ENCODE measurements at regions not wholly inside any gene's neighbourhood (a gene's known extent, or its start where the extent isn't known, plus 50 kb on each side); places are given as distances from the start of the nearest gene placed in this dataset.

DNA sequence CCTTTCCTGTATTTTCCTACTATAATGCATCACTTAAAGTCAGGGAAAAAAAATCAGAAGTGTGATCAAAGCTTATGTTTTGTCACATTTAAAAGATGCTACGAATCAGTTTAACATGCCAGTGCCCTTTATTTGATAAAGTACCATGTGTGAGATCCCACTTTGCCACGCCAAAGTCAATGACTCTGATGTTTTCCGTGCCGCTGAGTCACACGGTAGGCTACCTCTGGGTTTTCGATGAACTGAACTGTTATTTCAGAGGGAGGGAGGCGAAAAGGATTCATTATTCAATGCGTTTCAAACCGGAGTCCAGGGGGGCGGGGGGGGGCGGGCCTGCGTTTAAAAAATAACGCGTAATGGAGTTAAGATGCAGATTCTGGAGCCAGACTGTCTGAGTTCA lies 203.0 kb downstream of the ABHD5 start:
- Histone ChIP-seq H3K36me3 (no peaks in the 10 kb centered on the region), H3K27me3 (peaks cover 0 to 65% (median 44%) of the 10 kb centered on the region in 7 donors), H3K9me3 (no peaks in the 10 kb centered on the region), H3K4me3 (peak overlapping the region; percentile 18 to 58 (median 54)), H3K4me1 (peaks cover 0 to 14% (median 11%) of the 10 kb centered on the region in 9 donors), H3K27ac (no peak overlapping the region)
- ATAC-seq (peak in 2 of 8 donors; percentile 8 to 12), DNase-seq (no peak)
- TF ChIP-seq, protein P1, sequence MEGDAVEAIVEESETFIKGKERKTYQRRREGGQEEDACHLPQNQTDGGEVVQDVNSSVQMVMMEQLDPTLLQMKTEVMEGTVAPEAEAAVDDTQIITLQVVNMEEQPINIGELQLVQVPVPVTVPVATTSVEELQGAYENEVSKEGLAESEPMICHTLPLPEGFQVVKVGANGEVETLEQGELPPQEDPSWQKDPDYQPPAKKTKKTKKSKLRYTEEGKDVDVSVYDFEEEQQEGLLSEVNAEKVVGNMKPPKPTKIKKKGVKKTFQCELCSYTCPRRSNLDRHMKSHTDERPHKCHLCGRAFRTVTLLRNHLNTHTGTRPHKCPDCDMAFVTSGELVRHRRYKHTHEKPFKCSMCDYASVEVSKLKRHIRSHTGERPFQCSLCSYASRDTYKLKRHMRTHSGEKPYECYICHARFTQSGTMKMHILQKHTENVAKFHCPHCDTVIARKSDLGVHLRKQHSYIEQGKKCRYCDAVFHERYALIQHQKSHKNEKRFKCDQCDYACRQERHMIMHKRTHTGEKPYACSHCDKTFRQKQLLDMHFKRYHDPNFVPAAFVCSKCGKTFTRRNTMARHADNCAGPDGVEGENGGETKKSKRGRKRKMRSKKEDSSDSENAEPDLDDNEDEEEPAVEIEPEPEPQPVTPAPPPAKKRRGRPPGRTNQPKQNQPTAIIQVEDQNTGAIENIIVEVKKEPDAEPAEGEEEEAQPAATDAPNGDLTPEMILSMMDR (IDR thresholded peaks at IDR 0.05) = no peak
- intact Hi-C loops (cut with DNase I) = no loop called here
- 17 to 19% methylated on average over 14 of the region's 14 CpGs for WGBS, 2 donors

DNA sequence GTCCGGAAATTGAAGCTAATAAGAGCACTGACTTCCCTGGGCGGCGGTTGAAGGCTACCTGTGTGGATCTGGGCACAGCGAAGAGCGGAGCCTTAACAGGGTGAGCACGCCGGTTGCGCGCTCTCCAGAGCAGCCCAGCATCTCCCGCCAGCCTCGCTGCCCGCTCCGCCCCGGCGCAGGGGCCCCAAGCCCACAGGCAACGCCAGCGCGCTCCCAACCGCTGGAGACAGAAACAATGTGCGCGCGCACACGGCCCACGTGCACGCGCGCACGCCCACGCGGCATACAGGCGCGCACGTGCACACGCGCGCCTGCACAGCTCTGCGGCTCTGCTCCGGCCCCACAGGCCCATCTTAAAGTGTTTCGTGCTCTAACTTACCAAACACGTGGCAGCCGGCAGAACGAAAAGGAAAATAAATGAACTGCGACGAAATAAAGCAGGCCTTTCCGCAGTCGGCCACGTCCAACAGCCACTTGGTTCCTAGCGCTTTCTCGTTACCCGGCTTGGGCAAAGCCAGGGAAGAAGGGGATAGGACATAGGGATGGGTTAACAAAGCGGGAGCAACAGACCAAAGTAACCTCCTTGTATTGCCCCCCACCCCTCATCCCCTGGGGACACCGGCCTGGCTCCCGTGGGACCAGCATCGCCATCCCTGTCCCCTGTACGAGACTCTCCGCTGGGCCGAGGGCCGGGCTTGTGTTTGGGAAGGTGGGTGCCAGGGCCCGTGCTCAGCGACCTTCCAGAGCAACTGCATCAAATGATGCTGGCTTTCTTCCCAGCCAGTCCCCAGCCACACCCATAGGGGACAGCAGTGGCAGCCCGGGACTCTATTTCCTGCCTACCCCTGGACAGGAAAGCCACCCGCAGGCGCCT lies 203.7 kb downstream of the ABHD5 start:
- Histone ChIP-seq H3K27ac (no peak overlapping the region), H3K9me3 (no peaks in the 10 kb centered on the region), H3K4me3 (peak overlapping the region; percentile 18 to 58 (median 54)), H3K4me1 (peaks cover 0 to 14% (median 11%) of the 10 kb centered on the region in 9 donors), H3K27me3 (peaks cover 0 to 66% (median 43%) of the 10 kb centered on the region in 7 donors), H3K36me3 (no peaks in the 10 kb centered on the region)
- ATAC-seq (peak; percentile 89 to 94 (median 91)), DNase-seq (peak; percentile 15 to 44)
- 4 to 6% methylated on average over 63 of the region's 63 CpGs for WGBS, 2 donors
- TF ChIP-seq, protein P1 (IDR thresholded peaks at IDR 0.05) = no peak
- intact Hi-C loops (cut with DNase I) = no loop called here

DNA sequence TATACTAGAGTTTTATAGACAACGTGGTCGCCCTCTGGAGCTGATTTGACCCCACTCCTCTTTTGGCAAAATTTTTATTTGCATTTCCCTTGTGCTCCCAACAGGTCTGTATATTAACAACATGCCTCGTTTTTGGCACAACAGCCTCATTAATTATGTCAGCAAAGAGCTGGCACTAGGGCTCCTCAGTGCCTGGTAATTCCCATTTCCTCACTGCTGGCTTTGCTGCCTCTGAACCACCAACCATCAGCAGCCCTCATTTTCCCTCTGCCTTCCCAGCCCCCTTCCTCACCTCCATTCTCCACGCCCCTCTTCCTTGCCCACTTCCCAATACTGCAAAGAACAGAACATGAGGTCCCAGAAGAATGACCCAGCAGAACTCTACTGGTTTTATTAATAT lies 204.8 kb downstream of the ABHD5 start:
- WGBS, 2 donors = 73% methylated on average over 4 of the region's 4 CpGs
- no peaks in the 10 kb centered on the region for H3K9me3 ChIP-seq
- no peak overlapping the region for H3K27ac ChIP-seq
- DNase-seq = no peak
- H3K4me1 ChIP-seq = peaks cover 0 to 14% (median 11%) of the 10 kb centered on the region in 9 donors
- intact Hi-C loops (cut with DNase I) = no loop called here
- no peaks in the 10 kb centered on the region for H3K36me3 ChIP-seq
- TF ChIP-seq, protein P1 (IDR thresholded peaks at IDR 0.05) = no peak
- H3K4me3 ChIP-seq = no peak overlapping the region
- no peak for ATAC-seq
- H3K27me3 ChIP-seq = peaks cover 0 to 66% (median 38%) of the 10 kb centered on the region in 7 donors

DNA sequence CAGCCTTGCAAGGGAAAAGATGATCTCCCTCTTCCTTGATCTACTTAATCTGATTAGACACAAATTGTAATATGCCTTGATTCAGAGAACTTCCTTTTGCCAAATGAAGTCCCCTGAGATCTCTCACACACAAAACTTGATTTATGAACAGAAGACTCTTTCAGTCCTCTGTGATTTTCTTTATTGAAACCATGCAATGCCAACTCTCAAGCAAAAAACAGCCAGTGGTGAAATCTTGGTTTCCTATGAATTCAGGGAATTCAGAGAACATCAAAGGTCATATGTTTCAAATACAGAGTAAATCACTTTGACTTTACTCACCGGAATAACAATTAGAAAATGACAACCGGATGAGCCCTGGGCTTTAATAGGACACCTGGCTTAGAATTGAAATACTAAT lies 211.7 kb downstream of the ABHD5 start:
- 90 to 95% methylated on average over 2 of the region's 2 CpGs for WGBS, 2 donors
- peaks cover 0 to 12% (median 5%) of the 10 kb centered on the region in 7 donors for H3K27me3 ChIP-seq
- intact Hi-C loops (cut with DNase I) = no loop called here
- H3K9me3 ChIP-seq = no peaks in the 10 kb centered on the region
- peaks cover 0 to 16% (median 0%) of the 10 kb centered on the region in 9 donors for H3K4me1 ChIP-seq
- TF ChIP-seq, protein P1 (IDR thresholded peaks at IDR 0.05) = no peak
- H3K4me3 ChIP-seq = no peak overlapping the region
- DNase-seq (no peak), ATAC-seq (no peak)
- no peaks in the 10 kb centered on the region for H3K36me3 ChIP-seq
- no peak overlapping the region for H3K27ac ChIP-seq
